NCI-H2029 (cell line): ENCODE measurements at regions not wholly inside any gene's neighbourhood (a gene's known extent, or its start where the extent isn't known, plus 50 kb on each side); places are given as distances from the start of the nearest gene placed in this dataset.
"Not testable (repeated sequence)": the region's sequence is repeated elsewhere in the genome, so short reads cannot be mapped to it uniquely, and the experiment has no call there.

Source experiments
- DNase-seq: peaks from one replicate; lab custom pipeline; 2025; lab: John Stamatoyannopoulos, UW

- DNase-seq: not testable (repeated sequence)
These were observed 123.6 kb upstream of the RHOU start for GRCh38 chr1:228611707-228612106.

GRCh38 chr1:228622002-228622716, 113.1 kb upstream of the RHOU start:
- DNase-seq: not testable (repeated sequence)

- DNase-seq: not testable (repeated sequence)
These were observed 108.8 kb upstream of the RHOU start for GRCh38 chr1:228626481-228626880.

GRCh38 chr1:228632858-228633257, 102.4 kb upstream of the RHOU start:
- not testable (repeated sequence) for DNase-seq

- DNase-seq: not testable (repeated sequence)
These were observed 100.0 kb upstream of the RHOU start for GRCh38 chr1:228635304-228635703.

- DNase-seq: not testable (repeated sequence)
These were observed 97.8 kb upstream of the RHOU start for GRCh38 chr1:228637529-228637928.

GRCh38 chr1:228646717-228647522, 88.4 kb upstream of the RHOU start:
- no peak for DNase-seq

- DNase-seq: peak; percentile 38
These were observed 87.5 kb upstream of the RHOU start for GRCh38 chr1:228647523-228648444.

GRCh38 chr1:228648647-228649383, 86.5 kb upstream of the RHOU start:
- DNase-seq: no peak

- no peak for DNase-seq
These were observed 85.1 kb upstream of the RHOU start for GRCh38 chr1:228650141-228650540.

- no peak for DNase-seq
These were observed 84.3 kb upstream of the RHOU start for GRCh38 chr1:228650946-228651345.

GRCh38 chr1:228652116-228652515, 83.2 kb upstream of the RHOU start:
- DNase-seq: no peak

GRCh38 chr1:228653057-228653456, 82.2 kb upstream of the RHOU start:
- not testable (repeated sequence) for DNase-seq

- no peak for DNase-seq
These were observed 81.5 kb upstream of the RHOU start for GRCh38 chr1:228653748-228654147.

- DNase-seq: no peak
These were observed 79.4 kb upstream of the RHOU start for GRCh38 chr1:228655796-228656394.

- not testable (repeated sequence) for DNase-seq
These were observed 73.1 kb upstream of the RHOU start for GRCh38 chr1:228662007-228662689.

- DNase-seq: peak; percentile 61
These were observed 70.8 kb upstream of the RHOU start for GRCh38 chr1:228664399-228664914.

- no peak for DNase-seq
These were observed 68.3 kb upstream of the RHOU start for GRCh38 chr1:228666686-228667623.
